ENCODE measurements at regions not wholly inside any gene's neighbourhood (a gene's known extent, or its start where the extent isn't known, plus 50 kb on each side); places are given as distances from the start of the nearest gene placed in this dataset.

GRCh38 chr2:172216477-172216876 lies 113.8 kb upstream of the DLX2 start:
- 88% methylated on average over 6 of the region's 6 CpGs for WGBS (ENCODE audit: insufficient coverage)
- no peak for DNase-seq
- no peak for TF ChIP-seq EZH2 (IDR thresholded peaks at IDR 0.05; ENCODE audit: borderline replicate concordance, insufficient read depth, low read depth, low read length, poor library complexity, severe bottlenecking)
- TF ChIP-seq, protein P1, sequence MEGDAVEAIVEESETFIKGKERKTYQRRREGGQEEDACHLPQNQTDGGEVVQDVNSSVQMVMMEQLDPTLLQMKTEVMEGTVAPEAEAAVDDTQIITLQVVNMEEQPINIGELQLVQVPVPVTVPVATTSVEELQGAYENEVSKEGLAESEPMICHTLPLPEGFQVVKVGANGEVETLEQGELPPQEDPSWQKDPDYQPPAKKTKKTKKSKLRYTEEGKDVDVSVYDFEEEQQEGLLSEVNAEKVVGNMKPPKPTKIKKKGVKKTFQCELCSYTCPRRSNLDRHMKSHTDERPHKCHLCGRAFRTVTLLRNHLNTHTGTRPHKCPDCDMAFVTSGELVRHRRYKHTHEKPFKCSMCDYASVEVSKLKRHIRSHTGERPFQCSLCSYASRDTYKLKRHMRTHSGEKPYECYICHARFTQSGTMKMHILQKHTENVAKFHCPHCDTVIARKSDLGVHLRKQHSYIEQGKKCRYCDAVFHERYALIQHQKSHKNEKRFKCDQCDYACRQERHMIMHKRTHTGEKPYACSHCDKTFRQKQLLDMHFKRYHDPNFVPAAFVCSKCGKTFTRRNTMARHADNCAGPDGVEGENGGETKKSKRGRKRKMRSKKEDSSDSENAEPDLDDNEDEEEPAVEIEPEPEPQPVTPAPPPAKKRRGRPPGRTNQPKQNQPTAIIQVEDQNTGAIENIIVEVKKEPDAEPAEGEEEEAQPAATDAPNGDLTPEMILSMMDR (IDR thresholded peaks at IDR 0.05), result no peak

DNA sequence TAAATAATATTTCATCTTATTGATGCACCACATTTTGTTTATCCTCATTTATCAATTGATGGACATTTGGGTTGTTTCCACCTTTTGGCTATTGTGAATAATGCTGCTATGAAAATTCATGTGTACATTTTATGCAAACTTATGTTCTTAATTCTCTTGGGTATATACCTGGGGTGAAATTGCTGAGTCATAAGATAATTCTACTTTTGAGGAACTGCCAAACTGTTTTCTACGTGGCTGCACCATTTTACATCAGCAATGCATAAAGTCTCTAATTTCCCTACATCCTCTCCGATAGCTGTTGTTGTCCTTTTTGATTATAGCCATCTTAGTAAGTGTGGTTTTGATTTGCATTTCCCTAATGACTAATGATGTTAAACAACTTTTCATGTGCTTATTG lies 116.5 kb upstream of the DLX2 start:
- H3K27ac Mint-ChIP-seq, result no peak overlapping the region
- H3K4me1 Mint-ChIP-seq, result no peaks in the 10 kb centered on the region
- TF ChIP-seq EZH2 (IDR thresholded peaks at IDR 0.05; ENCODE audit: borderline replicate concordance, insufficient read depth, low read depth, low read length, poor library complexity, severe bottlenecking), result no peak
- TF ChIP-seq, protein P1 (IDR thresholded peaks at IDR 0.05), result no peak
- H3K4me3 Mint-ChIP-seq, result no peak overlapping the region
- intact Hi-C loops (cut with micrococcal nuclease), result no loop called here
- no peak overlapping the region for H3K4me2 ChIP-seq (replicated peaks; ENCODE audit: low read depth, low read length, poor library complexity, severe bottlenecking)
- H2AFZ ChIP-seq (ENCODE audit: insufficient read depth, low read depth, low read length, poor library complexity, severe bottlenecking), result no peak overlapping the region
- H3K9me3 Mint-ChIP-seq (ENCODE audit: insufficient read depth), result no peaks in the 10 kb centered on the region
- CTCF ChIA-PET, result no interaction called here
- POLR2A ChIA-PET, result no interaction called here
- ATAC-seq (ENCODE audit: low read depth) (no peak), DNase-seq (no peak)
- H3K36me3 ChIP-seq (replicated peaks in 1 of 2; ENCODE audit: control extremely low read depth in 1 of 2, control insufficient read depth in 1 of 2, extremely low read depth in 1 of 2, insufficient read depth in 2 of 2, low read length in 1 of 2), result no peaks in the 10 kb centered on the region
- H3K9me3 ChIP-seq (ENCODE audit: control extremely low read depth in 1 of 3, control insufficient read depth in 2 of 3, insufficient read depth in 1 of 3, low read length in 2 of 3), result no peaks in the 10 kb centered on the region
- H3K9ac ChIP-seq (ENCODE audit: low read length), result no peak overlapping the region
- WGBS (ENCODE audit: insufficient coverage), result no CpG with 5 or more reads among the region's 2 CpGs
- H3K4me3 ChIP-seq (ENCODE audit: control extremely low read depth in 1 of 5, extremely low read depth in 1 of 5, insufficient read depth in 1 of 5, low read depth in 2 of 5, low read length in 4 of 5), result no peak overlapping the region
- no peak overlapping the region for H3K27ac ChIP-seq (ENCODE audit: low read length in 2 of 2)
- H3K27me3 Mint-ChIP-seq, result peaks cover 16% of the 10 kb centered on the region
- H3K27me3 ChIP-seq (replicated peaks in 1 of 4; ENCODE audit: control extremely low read depth in 1 of 4, control insufficient read depth in 3 of 4, insufficient read depth in 4 of 4, low read length in 3 of 4), result peaks cover 0 to 4% (median 0%) of the 10 kb centered on the region in 4 experiments
- H3K4me1 ChIP-seq (ENCODE audit: control insufficient read depth in 2 of 2, insufficient read depth in 2 of 2, low read length in 2 of 2), result no peaks in the 10 kb centered on the region
- H3K79me2 ChIP-seq (ENCODE audit: control insufficient read depth, insufficient read depth, low read length), result no peaks in the 10 kb centered on the region
- no peaks in the 10 kb centered on the region for H4K20me1 ChIP-seq (ENCODE audit: control insufficient read depth, insufficient read depth, low read length, poor library complexity, severe bottlenecking)

More at GRCh38 chr2:172216477-172216876, 113.8 kb upstream of the DLX2 start:
- H3K27me3 ChIP-seq (replicated peaks in 1 of 4; ENCODE audit: control extremely low read depth in 1 of 4, control insufficient read depth in 3 of 4, insufficient read depth in 4 of 4, low read length in 3 of 4), result peaks cover 0 to 3% (median 0%) of the 10 kb centered on the region in 4 experiments
- no peaks in the 10 kb centered on the region for H3K9me3 ChIP-seq (ENCODE audit: control extremely low read depth in 1 of 3, control insufficient read depth in 2 of 3, insufficient read depth in 1 of 3, low read length in 2 of 3)
- intact Hi-C loops (cut with micrococcal nuclease), result no loop called here
- POLR2A ChIA-PET, result no interaction called here
- no peak overlapping the region for H3K9ac ChIP-seq (ENCODE audit: low read length)
- no peak overlapping the region for H3K4me3 ChIP-seq (ENCODE audit: control extremely low read depth in 1 of 5, extremely low read depth in 1 of 5, insufficient read depth in 1 of 5, low read depth in 2 of 5, low read length in 4 of 5)
- H3K36me3 ChIP-seq (replicated peaks in 1 of 2; ENCODE audit: control extremely low read depth in 1 of 2, control insufficient read depth in 1 of 2, extremely low read depth in 1 of 2, insufficient read depth in 2 of 2, low read length in 1 of 2), result no peaks in the 10 kb centered on the region
- H4K20me1 ChIP-seq (ENCODE audit: control insufficient read depth, insufficient read depth, low read length, poor library complexity, severe bottlenecking), result no peaks in the 10 kb centered on the region
- CTCF ChIA-PET, result no interaction called here
- no peak overlapping the region for H3K4me2 ChIP-seq (replicated peaks; ENCODE audit: low read depth, low read length, poor library complexity, severe bottlenecking)
- H3K27ac ChIP-seq (ENCODE audit: low read length in 2 of 2), result no peak overlapping the region
- H3K4me1 Mint-ChIP-seq, result no peaks in the 10 kb centered on the region
- no peaks in the 10 kb centered on the region for H3K4me1 ChIP-seq (ENCODE audit: control insufficient read depth in 2 of 2, insufficient read depth in 2 of 2, low read length in 2 of 2)
- no peaks in the 10 kb centered on the region for H3K9me3 Mint-ChIP-seq (ENCODE audit: insufficient read depth)
- ATAC-seq (ENCODE audit: low read depth), result no peak
- H2AFZ ChIP-seq (ENCODE audit: insufficient read depth, low read depth, low read length, poor library complexity, severe bottlenecking), result no peak overlapping the region
- H3K27me3 Mint-ChIP-seq, result peaks cover 8% of the 10 kb centered on the region
- no peak overlapping the region for H3K27ac Mint-ChIP-seq
- no peak overlapping the region for H3K4me3 Mint-ChIP-seq
- no peaks in the 10 kb centered on the region for H3K79me2 ChIP-seq (ENCODE audit: control insufficient read depth, insufficient read depth, low read length)
